Activated T-helper 17 cell treated with anti-CD3 and anti-CD28 coated beads, Interleukin-2, amount 50 U/mL, for 72 hours (primary cell): ENCODE measurements at regions not wholly inside any gene's neighbourhood (a gene's known extent, or its start where the extent isn't known, plus 50 kb on each side); places are given as distances from the start of the nearest gene placed in this dataset.
"Not testable (repeated sequence)": the region's sequence is repeated elsewhere in the genome, so short reads cannot be mapped to it uniquely, and the experiment has no call there.

Experiments used
- ATAC-seq: fragments of 150-1000 bp; cut with Tn5 transposase; replicated peaks from 2 replicates; pipeline ENCODE4 v1.10.0; 2021; ENCODE audit warnings: mild to moderate bottlenecking, moderate library complexity
- H3K27ac Mint-ChIP-seq: one replicate; pipeline ENCODE4 v1.8.0; 2022; ENCODE audit warnings: mixed read lengths
- H3K27me3 Mint-ChIP-seq: one replicate; pipeline ENCODE4 v1.8.0; 2022; ENCODE audit warnings: mixed read lengths
- H3K36me3 Mint-ChIP-seq: one replicate; pipeline ENCODE4 v1.8.0; 2022; ENCODE audit warnings: low read depth, mild to moderate bottlenecking, mixed read lengths
- H3K4me1 Mint-ChIP-seq: one replicate; pipeline ENCODE4 v1.8.0; 2022; ENCODE audit warnings: mixed read lengths
- H3K4me3 Mint-ChIP-seq: one replicate; pipeline ENCODE4 v1.8.0; 2022; ENCODE audit warnings: mild to moderate bottlenecking, mixed read lengths
- H3K9me3 Mint-ChIP-seq: one replicate; pipeline ENCODE4 v1.8.0; 2022; ENCODE audit warnings: mixed read lengths

DNA sequence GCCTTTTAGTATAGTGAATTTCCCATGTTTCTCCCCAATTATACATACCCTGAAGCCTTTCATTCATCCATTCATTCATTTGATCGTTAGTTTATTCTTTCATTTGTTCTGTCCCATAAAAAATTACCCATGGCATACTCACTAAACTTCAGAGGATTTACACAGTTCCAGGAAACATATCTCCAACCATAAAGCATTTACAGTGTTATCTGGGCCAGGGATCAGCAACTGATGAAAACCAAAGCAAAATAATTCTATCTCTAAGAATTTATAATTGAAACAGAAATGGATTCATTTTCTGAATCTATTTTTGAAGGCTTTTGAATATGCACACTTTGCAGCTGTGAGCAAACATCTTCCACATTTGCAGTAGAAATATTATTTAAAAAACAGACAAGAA, 547.7 kb downstream of the KCNJ2 start:
- Mint-ChIP-seq H3K4me3 (no peak overlapping the region), H3K36me3 (no peaks in the 10 kb centered on the region), H3K4me1 (no peaks in the 10 kb centered on the region)

DNA sequence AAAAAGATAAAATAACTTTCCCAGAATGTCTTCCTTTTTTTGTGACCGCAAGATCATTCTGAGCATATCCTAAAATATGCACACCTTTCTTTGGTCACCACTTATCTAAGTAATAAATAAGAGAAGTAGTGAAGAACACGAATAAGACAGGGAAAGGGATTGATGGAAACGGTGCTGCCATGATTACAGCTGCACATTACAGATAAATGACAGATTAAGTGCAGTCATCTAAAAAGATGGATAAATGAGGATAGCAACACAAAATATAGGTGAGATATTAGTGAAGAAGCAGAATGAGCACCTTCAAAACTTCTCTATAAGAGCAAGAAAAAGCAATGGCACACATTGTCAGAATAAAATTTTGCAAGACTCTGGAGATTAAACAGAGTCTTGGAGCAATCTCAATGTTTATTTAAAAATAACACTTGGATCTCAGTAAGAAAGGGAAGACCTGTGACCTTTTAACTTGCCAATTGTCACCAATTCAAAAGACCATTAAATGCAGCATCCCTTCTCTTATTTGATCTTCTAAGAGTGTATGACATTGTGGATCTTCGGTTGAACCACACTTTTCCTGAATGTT, 567.1 kb downstream of the KCNJ2 start:
- Mint-ChIP-seq H3K4me1 (no peaks in the 10 kb centered on the region), H3K36me3 (no peaks in the 10 kb centered on the region), H3K27me3 (peaks cover 3% of the 10 kb centered on the region), H3K9me3 (peaks cover 6% of the 10 kb centered on the region), H3K4me3 (no peak overlapping the region), H3K27ac (no peak overlapping the region)
- no peak for ATAC-seq

More for the DNA sequence above, 547.7 kb downstream of the KCNJ2 start:
- H3K9me3 Mint-ChIP-seq, result peaks cover 4% of the 10 kb centered on the region
- ATAC-seq, result no peak
- no peak overlapping the region for H3K27ac Mint-ChIP-seq
- H3K27me3 Mint-ChIP-seq, result peaks cover 3% of the 10 kb centered on the region

DNA sequence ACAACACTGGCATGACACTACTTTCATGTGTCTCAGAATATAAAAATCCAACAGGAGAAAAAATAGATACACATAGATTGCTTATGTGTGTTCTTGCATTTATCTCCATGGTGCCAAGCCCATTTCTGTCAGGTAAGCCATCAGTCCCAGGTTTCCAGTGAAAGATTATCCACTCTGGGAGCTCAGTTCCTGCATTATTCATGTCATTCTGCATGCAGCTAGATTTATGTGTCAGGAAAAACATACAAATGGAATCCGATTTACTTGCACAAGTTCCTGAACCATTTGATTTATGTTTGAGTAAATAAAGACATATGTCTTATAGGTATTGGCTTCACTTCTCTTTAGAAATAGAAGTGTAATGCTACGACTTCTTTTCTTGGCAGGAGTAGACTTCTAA, 569.7 kb downstream of the KCNJ2 start:
- no peaks in the 10 kb centered on the region for H3K27me3 Mint-ChIP-seq
- no peak overlapping the region for H3K4me3 Mint-ChIP-seq
- no peak for ATAC-seq
- no peaks in the 10 kb centered on the region for H3K36me3 Mint-ChIP-seq
- no peaks in the 10 kb centered on the region for H3K9me3 Mint-ChIP-seq
- no peaks in the 10 kb centered on the region for H3K4me1 Mint-ChIP-seq
- no peak overlapping the region for H3K27ac Mint-ChIP-seq

DNA sequence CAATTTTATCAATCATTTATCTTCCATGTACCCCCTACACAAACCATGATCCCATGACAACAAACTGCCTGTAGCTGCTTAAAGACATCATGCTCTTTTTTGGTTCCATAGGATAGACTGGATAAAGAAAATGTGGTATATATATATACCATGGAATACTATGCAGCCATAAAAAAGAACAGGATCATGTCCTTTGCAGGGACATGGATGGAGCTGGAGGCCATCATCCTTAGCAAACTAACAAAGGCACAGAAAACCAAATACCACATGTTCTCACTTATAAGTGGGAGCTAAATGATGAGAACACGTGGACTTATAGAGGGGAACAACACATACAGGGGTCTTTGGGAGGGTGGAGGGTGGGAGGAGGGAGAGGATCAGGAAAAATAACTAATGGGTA, 577.2 kb downstream of the KCNJ2 start:
- not testable (repeated sequence) for H3K27ac Mint-ChIP-seq, H3K9me3 Mint-ChIP-seq, H3K36me3 Mint-ChIP-seq, H3K4me3 Mint-ChIP-seq, ATAC-seq, H3K4me1 Mint-ChIP-seq, H3K27me3 Mint-ChIP-seq

DNA sequence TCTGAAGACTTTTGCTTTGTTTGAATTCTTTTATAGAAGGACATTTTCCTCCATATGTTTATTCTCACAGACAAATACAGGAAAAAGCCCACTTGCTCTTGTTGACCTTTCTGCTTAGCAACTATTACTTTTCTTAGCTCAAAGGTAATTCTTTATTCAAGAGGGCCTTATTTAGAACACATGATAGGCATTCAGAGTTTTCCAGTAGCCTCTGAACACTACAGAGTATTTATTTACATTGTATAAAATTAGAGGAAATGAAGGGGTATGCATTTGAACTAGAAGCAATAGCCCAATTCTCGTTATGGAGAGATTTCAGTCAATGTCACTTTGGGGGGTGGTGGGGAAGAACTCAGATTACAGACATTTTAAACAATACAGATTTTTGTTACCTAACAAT, 581.7 kb downstream of the KCNJ2 start:
- H3K9me3 Mint-ChIP-seq, result no peaks in the 10 kb centered on the region
- ATAC-seq, result no peak
- H3K27me3 Mint-ChIP-seq, result no peaks in the 10 kb centered on the region
- no peaks in the 10 kb centered on the region for H3K4me1 Mint-ChIP-seq
- H3K36me3 Mint-ChIP-seq, result no peaks in the 10 kb centered on the region
- no peak overlapping the region for H3K27ac Mint-ChIP-seq
- H3K4me3 Mint-ChIP-seq, result no peak overlapping the region

DNA sequence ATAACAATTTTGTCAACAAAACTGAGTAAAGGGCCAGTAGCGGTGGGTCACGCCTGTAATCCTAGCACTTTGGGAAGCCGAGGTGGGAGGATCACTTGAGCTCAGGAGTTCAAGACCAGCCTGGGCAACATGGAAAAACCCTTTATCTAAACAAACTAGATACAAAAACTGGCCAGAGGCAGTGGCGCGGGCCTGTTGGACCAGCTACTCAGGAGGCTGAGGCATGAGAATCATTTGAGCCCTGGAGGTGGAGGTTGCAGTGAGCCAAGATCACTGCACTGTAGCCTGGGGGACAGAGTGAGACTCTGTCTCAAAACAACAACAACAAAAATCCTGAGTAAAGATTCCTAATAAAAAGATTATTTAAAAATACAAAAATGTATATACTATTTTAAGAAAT, 583.1 kb downstream of the KCNJ2 start:
- not testable (repeated sequence) for H3K27me3 Mint-ChIP-seq, H3K27ac Mint-ChIP-seq, H3K4me3 Mint-ChIP-seq, ATAC-seq, H3K9me3 Mint-ChIP-seq, H3K4me1 Mint-ChIP-seq, H3K36me3 Mint-ChIP-seq

DNA sequence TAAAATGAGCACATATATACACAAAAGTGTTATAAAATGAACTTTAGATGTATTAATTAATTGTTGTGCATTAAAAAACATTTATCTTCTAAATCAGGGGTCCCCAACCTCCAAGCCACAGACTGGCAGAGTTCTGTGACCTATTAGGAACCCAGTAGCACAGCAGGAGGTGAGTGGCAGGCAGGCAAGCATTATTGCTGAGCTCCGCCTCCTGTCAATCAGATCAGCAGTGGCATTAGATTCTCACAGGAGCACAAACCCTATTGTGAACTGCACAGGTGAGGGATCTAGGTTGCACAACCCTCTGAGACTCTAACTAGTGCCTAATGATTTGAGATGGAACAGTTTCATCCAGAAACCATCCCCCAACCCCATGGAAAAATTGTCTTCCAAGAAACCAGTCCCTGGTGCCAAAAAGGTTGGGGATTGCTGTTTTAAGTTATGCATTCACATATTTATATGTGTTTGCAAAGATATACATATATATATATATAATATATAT, 583.7 kb downstream of the KCNJ2 start:
- Mint-ChIP-seq H3K9me3 (no peaks in the 10 kb centered on the region), H3K4me1 (no peaks in the 10 kb centered on the region), H3K36me3 (no peaks in the 10 kb centered on the region), H3K27me3 (no peaks in the 10 kb centered on the region), H3K27ac (no peak overlapping the region), H3K4me3 (no peak overlapping the region)
- no peak for ATAC-seq

DNA sequence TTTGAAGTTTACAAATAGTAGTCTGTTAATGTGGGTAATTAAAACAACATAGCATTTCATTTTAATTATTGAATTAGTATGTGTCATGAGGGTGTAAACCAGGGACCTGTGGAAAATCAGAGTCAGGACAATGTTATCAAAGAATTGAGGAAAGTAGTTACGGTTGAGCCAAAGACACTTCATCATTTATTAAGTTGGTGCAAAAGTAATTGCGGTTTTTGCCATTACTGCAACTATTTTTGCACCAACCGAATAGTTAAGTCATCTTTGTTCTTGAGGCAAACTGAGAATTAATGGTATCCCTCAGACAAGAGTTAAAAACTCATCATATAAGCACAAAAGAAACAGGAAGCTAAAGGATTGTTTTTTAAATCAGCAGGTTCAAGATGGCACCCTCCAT, 593.7 kb downstream of the KCNJ2 start:
- no peaks in the 10 kb centered on the region for H3K9me3 Mint-ChIP-seq
- ATAC-seq, result no peak
- no peaks in the 10 kb centered on the region for H3K4me1 Mint-ChIP-seq

DNA sequence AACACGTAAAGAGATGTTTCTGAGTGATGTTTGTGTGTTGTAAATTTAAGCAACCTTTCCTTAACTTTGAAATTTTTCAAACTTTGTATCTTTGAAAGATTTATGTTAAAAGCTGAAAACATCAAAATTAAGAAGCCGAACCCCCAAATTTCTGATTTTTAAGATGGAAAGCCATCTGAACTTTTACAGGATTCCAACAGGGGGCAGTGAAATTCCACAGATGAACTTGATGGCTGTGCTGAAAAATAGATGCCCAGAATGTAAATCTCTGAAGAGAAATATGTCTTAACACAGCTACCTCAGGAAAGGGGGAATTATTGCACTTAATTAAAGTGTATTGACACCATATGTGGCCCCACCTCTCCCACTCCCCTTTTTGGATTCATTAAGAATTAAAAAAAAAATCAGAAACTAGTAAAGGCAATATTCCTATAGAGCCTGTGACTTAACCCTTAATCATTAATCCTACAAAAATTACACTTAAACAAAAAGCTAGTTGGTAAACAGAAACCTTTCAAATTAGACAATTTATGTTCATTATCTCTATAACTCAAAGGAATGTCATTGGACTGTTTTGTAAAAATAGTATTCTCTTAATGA, 597.9 kb downstream of the KCNJ2 start:
- no peak for ATAC-seq
- H3K27ac Mint-ChIP-seq, result no peak overlapping the region
- H3K9me3 Mint-ChIP-seq, result no peaks in the 10 kb centered on the region
- H3K4me3 Mint-ChIP-seq, result no peak overlapping the region
- no peaks in the 10 kb centered on the region for H3K27me3 Mint-ChIP-seq
- H3K4me1 Mint-ChIP-seq, result no peaks in the 10 kb centered on the region
- no peaks in the 10 kb centered on the region for H3K36me3 Mint-ChIP-seq

More for the DNA sequence above, 593.7 kb downstream of the KCNJ2 start:
- Mint-ChIP-seq H3K36me3 (no peaks in the 10 kb centered on the region), H3K27me3 (no peaks in the 10 kb centered on the region), H3K27ac (no peak overlapping the region), H3K4me3 (no peak overlapping the region)

DNA sequence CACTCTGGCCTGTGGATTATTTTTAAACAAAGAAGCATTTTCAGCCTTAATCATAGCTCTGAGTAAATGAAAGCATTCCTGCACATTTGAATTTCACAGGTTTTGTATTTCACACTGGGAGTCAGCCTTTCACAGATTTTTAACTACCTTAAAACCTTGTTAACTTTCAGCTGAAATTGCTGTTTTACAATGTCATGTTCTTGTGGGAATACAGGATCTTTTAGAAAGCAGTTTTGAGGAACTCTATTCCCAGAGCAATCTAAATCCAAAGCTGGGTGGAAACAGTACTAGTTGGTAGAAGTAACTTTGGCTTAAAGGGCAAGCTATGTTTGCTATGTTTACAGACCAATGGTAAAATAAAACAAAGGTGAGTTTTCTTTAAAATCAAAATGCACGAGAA, 600.6 kb downstream of the KCNJ2 start:
- Mint-ChIP-seq H3K36me3 (no peaks in the 10 kb centered on the region), H3K4me1 (no peaks in the 10 kb centered on the region), H3K9me3 (no peaks in the 10 kb centered on the region), H3K27ac (no peak overlapping the region), H3K27me3 (no peaks in the 10 kb centered on the region), H3K4me3 (no peak overlapping the region)
- no peak for ATAC-seq

DNA sequence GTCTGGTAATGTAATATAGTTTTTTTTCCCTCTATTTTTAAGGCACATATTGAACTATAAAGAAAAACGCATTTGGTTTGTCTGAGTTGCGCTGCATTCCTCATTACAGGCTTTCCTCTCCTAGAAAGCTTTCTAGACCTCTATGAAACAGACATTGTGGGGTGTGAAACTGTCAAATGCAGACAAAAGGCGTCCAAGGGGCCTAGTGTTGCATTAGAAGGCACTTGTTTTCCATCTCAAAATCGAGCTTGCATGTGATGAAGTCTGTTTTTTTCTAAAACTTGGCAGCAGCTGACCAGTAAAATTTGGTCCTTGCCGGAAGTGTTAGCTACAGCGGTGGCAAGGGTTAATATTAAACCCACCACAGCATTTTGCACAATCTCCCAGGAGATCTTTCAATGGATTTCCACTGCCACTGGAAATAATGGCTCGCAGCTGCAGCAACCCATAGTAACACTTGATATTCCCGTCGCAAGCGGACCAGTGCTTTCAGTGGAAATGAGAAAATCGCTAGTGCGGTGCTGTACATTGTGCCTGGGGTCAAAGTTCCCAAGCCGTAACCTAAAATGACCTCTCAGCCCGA, 602.6 kb downstream of the KCNJ2 start:
- Mint-ChIP-seq H3K9me3 (no peaks in the 10 kb centered on the region), H3K4me3 (no peak overlapping the region), H3K4me1 (no peaks in the 10 kb centered on the region), H3K36me3 (no peaks in the 10 kb centered on the region), H3K27me3 (no peaks in the 10 kb centered on the region), H3K27ac (no peak overlapping the region)
- ATAC-seq, result no peak

DNA sequence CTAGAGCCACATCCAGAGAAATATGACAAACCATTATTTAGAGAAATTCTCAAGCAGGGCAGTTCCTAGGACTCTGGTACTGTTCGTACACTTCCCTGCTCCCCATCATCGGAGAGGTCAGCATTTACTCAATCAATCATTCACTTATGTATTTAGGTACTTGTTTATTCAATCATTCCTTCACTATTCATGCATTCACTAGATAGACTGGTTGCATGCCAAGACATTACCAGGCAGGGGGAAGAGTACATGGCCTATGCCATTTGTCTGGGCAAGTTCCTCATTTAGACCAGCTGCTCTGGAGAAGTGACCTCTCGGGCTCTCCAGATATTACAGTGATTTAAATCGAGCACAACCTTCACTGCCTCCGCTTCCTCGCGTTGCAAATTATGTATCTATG, 603.4 kb downstream of the KCNJ2 start:
- Mint-ChIP-seq H3K4me3 (no peak overlapping the region), H3K4me1 (no peaks in the 10 kb centered on the region), H3K36me3 (no peaks in the 10 kb centered on the region), H3K9me3 (no peaks in the 10 kb centered on the region), H3K27me3 (no peaks in the 10 kb centered on the region), H3K27ac (no peak overlapping the region)
- ATAC-seq, result no peak

DNA sequence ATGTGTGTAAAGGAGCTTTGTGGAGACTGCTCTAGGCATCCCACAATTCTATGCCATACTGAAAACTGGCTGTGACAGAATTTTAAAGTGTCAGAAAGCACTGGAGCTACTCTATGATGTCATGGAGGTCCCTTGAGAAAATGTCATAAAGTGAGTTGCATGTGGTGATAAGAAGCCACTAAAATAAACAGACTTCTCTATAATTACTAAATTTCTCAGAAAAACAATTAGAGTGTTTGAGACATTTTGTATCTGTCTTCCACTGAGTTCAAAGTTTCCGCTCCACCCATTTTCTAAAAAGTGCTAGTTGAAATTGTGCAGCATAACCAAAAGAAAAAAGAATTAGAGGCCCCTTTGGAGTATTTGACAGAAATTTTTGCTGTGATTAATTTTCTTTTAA, 603.9 kb downstream of the KCNJ2 start:
- Mint-ChIP-seq H3K27ac (no peak overlapping the region), H3K4me3 (no peak overlapping the region), H3K9me3 (no peaks in the 10 kb centered on the region), H3K36me3 (no peaks in the 10 kb centered on the region), H3K27me3 (no peaks in the 10 kb centered on the region), H3K4me1 (no peaks in the 10 kb centered on the region)
- ATAC-seq, result no peak

DNA sequence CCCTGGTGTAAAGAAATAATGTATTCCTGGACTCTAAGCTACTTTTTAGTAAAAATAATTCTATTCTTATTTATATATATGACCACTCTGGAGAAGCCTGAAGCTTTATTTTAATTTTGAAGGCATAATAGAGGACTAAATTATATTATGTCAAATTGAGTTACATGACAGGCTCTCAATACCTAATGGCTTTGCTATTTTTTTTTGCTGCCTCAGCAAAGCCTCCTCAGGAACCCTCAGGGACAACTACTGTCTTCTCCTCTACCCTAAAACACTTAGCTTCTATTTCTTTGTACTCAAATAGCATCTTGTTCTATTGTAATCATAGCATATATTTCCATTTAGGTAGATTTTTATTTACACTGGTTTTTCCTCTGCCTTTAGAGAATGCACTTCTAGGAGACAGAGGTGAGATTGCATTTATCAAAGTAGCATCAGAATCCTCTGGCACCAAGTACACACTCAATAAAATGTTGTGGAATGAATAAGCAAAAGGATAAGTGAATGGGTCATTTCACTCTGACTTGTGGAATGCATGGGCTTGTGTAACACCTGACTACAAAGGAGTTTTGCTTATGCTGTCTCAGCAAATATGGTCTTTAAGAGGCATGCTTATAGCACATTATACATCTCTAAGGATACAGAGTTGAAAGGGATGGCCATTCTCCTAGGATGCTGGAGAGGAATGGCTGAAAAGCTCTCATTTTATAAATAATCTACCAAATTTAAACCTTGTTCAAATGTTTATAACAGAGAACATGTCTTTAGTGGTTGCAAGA, 605.2 kb downstream of the KCNJ2 start:
- no peaks in the 10 kb centered on the region for H3K36me3 Mint-ChIP-seq
- H3K9me3 Mint-ChIP-seq, result no peaks in the 10 kb centered on the region
- no peak for ATAC-seq
- H3K27ac Mint-ChIP-seq, result no peak overlapping the region
- no peaks in the 10 kb centered on the region for H3K4me1 Mint-ChIP-seq
- no peaks in the 10 kb centered on the region for H3K27me3 Mint-ChIP-seq
- no peak overlapping the region for H3K4me3 Mint-ChIP-seq

DNA sequence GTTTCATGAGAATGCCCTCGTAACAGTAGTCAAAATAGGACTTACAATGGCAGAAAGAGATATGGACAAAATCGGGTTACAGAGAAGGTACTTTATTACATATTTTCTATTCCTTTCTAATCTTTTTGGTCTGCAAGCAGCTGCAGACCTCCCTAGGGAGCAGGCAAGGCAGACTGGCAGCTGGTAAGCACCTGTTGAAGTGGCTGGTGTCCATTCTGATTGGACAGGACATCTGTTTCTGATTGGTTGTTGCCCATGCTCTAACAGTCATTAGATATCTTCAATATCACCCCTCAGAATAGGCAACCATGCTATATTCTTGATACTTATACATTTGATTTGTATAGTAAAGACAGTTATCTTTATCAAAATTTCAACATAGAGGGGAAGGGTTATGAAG, 606.3 kb downstream of the KCNJ2 start:
- H3K36me3 Mint-ChIP-seq, result no peaks in the 10 kb centered on the region
- H3K27ac Mint-ChIP-seq, result no peak overlapping the region
- H3K27me3 Mint-ChIP-seq, result no peaks in the 10 kb centered on the region
- no peaks in the 10 kb centered on the region for H3K4me1 Mint-ChIP-seq
- H3K9me3 Mint-ChIP-seq, result no peaks in the 10 kb centered on the region
- no peak for ATAC-seq
- H3K4me3 Mint-ChIP-seq, result no peak overlapping the region
